H9 (cell line): ENCODE measurements at regions not wholly inside any gene's neighbourhood (a gene's known extent, or its start where the extent isn't known, plus 50 kb on each side); places are given as distances from the start of the nearest gene placed in this dataset.

Experiments
- DNase-seq: peaks from one replicate; pipeline ENCODE4 v3.0.0-alpha.2; 2017
- H2AFZ ChIP-seq: one replicate; pipeline ENCODE4 v1.6.1; 2013; ENCODE audit warnings: mild to moderate bottlenecking, low read length, control low read depth, moderate library complexity
- H2AK5ac ChIP-seq: 2 replicates; pipeline ENCODE4 v1.6.1; 2013; ENCODE audit warnings: low read length, control low read depth, mixed read lengths; ENCODE audit not compliant: insufficient read length
- H2BK120ac ChIP-seq: one replicate; pipeline ENCODE4 v1.6.1; 2013; ENCODE audit warnings: low read depth, mild to moderate bottlenecking, low read length, control low read depth, inconsistent platforms; ENCODE audit not compliant: poor library complexity, severe bottlenecking
- H2BK12ac ChIP-seq: 2 replicates; pipeline ENCODE4 v1.6.1; 2013; ENCODE audit warnings: low read length, control low read depth, mixed read lengths, low read depth; ENCODE audit not compliant: insufficient read length
- H2BK15ac ChIP-seq: 2 replicates; pipeline ENCODE4 v1.6.1; 2013; ENCODE audit warnings: low read depth, low read length, control low read depth
- H2BK20ac ChIP-seq: one replicate; pipeline ENCODE4 v1.6.1; 2013; ENCODE audit warnings: low read depth, mild to moderate bottlenecking, low read length, control low read depth, inconsistent platforms; ENCODE audit not compliant: poor library complexity, severe bottlenecking
- H2BK5ac ChIP-seq: 2 replicates; pipeline ENCODE4 v1.6.1; 2013; ENCODE audit warnings: low read length, control low read depth, mixed read lengths; ENCODE audit not compliant: insufficient read length
- H3K14ac ChIP-seq: 2 replicates; pipeline ENCODE4 v1.6.1; 2013; ENCODE audit warnings: low read length, control low read depth; ENCODE audit not compliant: insufficient read depth
- H3K18ac ChIP-seq: 2 replicates; pipeline ENCODE4 v1.6.1; 2013; ENCODE audit warnings: low read depth, mild to moderate bottlenecking, mixed read lengths, low read length, control low read depth; ENCODE audit not compliant: insufficient read length
- H3K23ac ChIP-seq: 2 replicates; pipeline ENCODE4 v1.6.1; 2013; ENCODE audit warnings: low read length, control low read depth, mixed read lengths, low read depth; ENCODE audit not compliant: insufficient read length
- H3K23me2 ChIP-seq: 2 replicates; pipeline ENCODE4 v1.6.1; 2013; ENCODE audit warnings: low read depth, mild to moderate bottlenecking, mixed read lengths, low read length, control low read depth; ENCODE audit not compliant: insufficient read length, poor library complexity, severe bottlenecking
- H3K27ac ChIP-seq: 2 replicates; pipeline ENCODE4 v1.5.1; 2013; ENCODE audit warnings: low read length, control low read depth, mixed read lengths, low read depth; ENCODE audit not compliant: insufficient read length
- H3K27me3 ChIP-seq: 2 replicates; pipeline ENCODE4 v1.6.1; 2013; ENCODE audit warnings: low read length, control low read depth, inconsistent platforms; ENCODE audit not compliant: insufficient read depth
- H3K4ac ChIP-seq: 2 replicates; pipeline ENCODE4 v1.6.1; 2013; ENCODE audit warnings: low read depth, mild to moderate bottlenecking, control low read depth, inconsistent platforms, low read length, moderate library complexity
- H3K4me1 ChIP-seq: 2 replicates; pipeline ENCODE4 v1.6.1; 2013; ENCODE audit warnings: low read length, control low read depth, inconsistent platforms; ENCODE audit not compliant: insufficient read depth
- H3K4me2 ChIP-seq: 2 replicates; pipeline ENCODE4 v1.6.1; 2013; ENCODE audit warnings: low read length, control low read depth, mixed read lengths; ENCODE audit not compliant: insufficient read length, insufficient read depth
- H3K56ac ChIP-seq: 2 replicates; pipeline ENCODE4 v1.6.1; 2013; ENCODE audit warnings: low read depth, mild to moderate bottlenecking, mixed read lengths, low read length, control low read depth; ENCODE audit not compliant: insufficient read length
- H3K79me1 ChIP-seq: 2 replicates; pipeline ENCODE4 v1.6.1; 2013; ENCODE audit warnings: low read depth, mild to moderate bottlenecking, moderate library complexity, low read length, control low read depth, inconsistent platforms; ENCODE audit not compliant: insufficient read depth, poor library complexity, severe bottlenecking
- H3K79me2 ChIP-seq: 2 replicates; pipeline ENCODE4 v1.6.1; 2013; ENCODE audit warnings: low read length, control low read depth, inconsistent platforms; ENCODE audit not compliant: insufficient read depth
- H3K9ac ChIP-seq: 2 replicates; pipeline ENCODE4 v1.6.1; 2013; ENCODE audit warnings: low read length, control low read depth, mixed read lengths; ENCODE audit not compliant: insufficient read length; ENCODE audit errors: extremely low read depth
- H3K9me3 ChIP-seq: one replicate; pipeline ENCODE4 v1.6.1; 2013; ENCODE audit warnings: low read depth, low read length, inconsistent platforms; ENCODE audit not compliant: control insufficient read depth
- H3T11ph ChIP-seq: one replicate; pipeline ENCODE4 v1.6.1; 2013; ENCODE audit warnings: mild to moderate bottlenecking, low read length, control low read depth, inconsistent platforms
- H4K20me1 ChIP-seq: one replicate; pipeline ENCODE4 v1.6.1; 2013; ENCODE audit not compliant: control insufficient read depth, insufficient read length, insufficient read depth
- H4K5ac ChIP-seq: 2 replicates; pipeline ENCODE4 v1.6.1; 2013; ENCODE audit warnings: low read depth, mild to moderate bottlenecking, mixed read lengths, low read length, control low read depth; ENCODE audit not compliant: insufficient read length
- H4K8ac ChIP-seq: replicated peaks from 2 replicates; pipeline ENCODE4 v1.6.1; 2013; ENCODE audit warnings: low read length, control low read depth, mixed read lengths, low read depth; ENCODE audit not compliant: insufficient read length
- H4K91ac ChIP-seq: 2 replicates; pipeline ENCODE4 v1.6.1; 2013; ENCODE audit warnings: low read depth, mild to moderate bottlenecking, moderate library complexity, mixed read lengths, low read length, control low read depth; ENCODE audit not compliant: insufficient read length
- H3K27ac Mint-ChIP-seq, 3 experiments: 2 replicates in 2 of 3; 3 replicates in 1 of 3; pipeline ENCODE4 v1.8.0; 2020 to 2021; ENCODE audit warnings: mixed read lengths in 3 of 3, mild to moderate bottlenecking in 1 of 3, moderate library complexity in 1 of 3
- H3K27me3 Mint-ChIP-seq: 2 replicates; pipeline ENCODE4 v1.8.0; 2021; ENCODE audit warnings: low read depth, mild to moderate bottlenecking, moderate library complexity, mixed read lengths
- H3K36me3 Mint-ChIP-seq, 3 experiments: 2 replicates in 2 of 3; 3 replicates in 1 of 3; pipeline ENCODE4 v1.8.0; 2020 to 2021; ENCODE audit warnings: low read depth in 3 of 3, mixed read lengths in 3 of 3; ENCODE audit not compliant: insufficient read depth in 1 of 3
- H3K4me1 Mint-ChIP-seq, 2 experiments: 2 replicates each; pipeline ENCODE4 v1.8.0; 2020; ENCODE audit warnings: mixed read lengths in 2 of 2
- H3K4me3 Mint-ChIP-seq, 2 experiments: 2 replicates in 1 of 2; 3 replicates in 1 of 2; pipeline ENCODE4 v1.8.0; 2020 to 2021; ENCODE audit warnings: mild to moderate bottlenecking in 2 of 2, mixed read lengths in 2 of 2, moderate library complexity in 1 of 2
- H3K9me3 Mint-ChIP-seq, 2 experiments: 2 replicates in 1 of 2; 3 replicates in 1 of 2; pipeline ENCODE4 v1.8.0; 2020; ENCODE audit warnings: mild to moderate bottlenecking in 2 of 2, mixed read lengths in 2 of 2, moderate library complexity in 1 of 2
- CTCF ChIP-seq: fragments of 200-600 bp; sonication (generic); conservative IDR thresholded peaks from 3 replicates; pipeline ENCODE4 v1.8.0; 2021; ENCODE audit warnings: antibody characterized with exemption, mild to moderate bottlenecking
- WGBS: extraction: QIAGEN DNeasy Blood & Tissue Kit; methylation state at CpG from one replicate; pipeline ENCODE4 v1.1.7; 2013; ENCODE audit warnings: missing lambda C conversion rate, low lambda C conversion rate, mixed read lengths; ENCODE audit not compliant: insufficient read length; ENCODE audit errors: extremely low coverage; 5-methylcytosine and 5-hydroxymethylcytosine counted together

- Histone ChIP-seq H3K18ac (no peak overlapping the region), H4K20me1 (no peaks in the 10 kb centered on the region), H3K56ac (no peak overlapping the region), H3K23me2 (no peaks in the 10 kb centered on the region), H3K27me3 (no peaks in the 10 kb centered on the region), H3K9me3 (peaks cover 9% of the 10 kb centered on the region), H3K23ac (no peak overlapping the region), H3K27ac (no peak overlapping the region), H2BK20ac (no peak overlapping the region), H2BK15ac (no peak overlapping the region), H2AK5ac (no peak overlapping the region), H4K8ac (no peak overlapping the region), H3T11ph (no peak overlapping the region), H3K14ac (no peak overlapping the region), H3K79me2 (no peaks in the 10 kb centered on the region), H2AFZ (no peak overlapping the region), H3K4me2 (no peak overlapping the region), H4K5ac (no peak overlapping the region), H2BK12ac (no peak overlapping the region), H3K9ac (no peak overlapping the region), H3K4ac (no peak overlapping the region), H3K79me1 (no peaks in the 10 kb centered on the region), H4K91ac (no peak overlapping the region), H3K4me1 (no peaks in the 10 kb centered on the region), H2BK120ac (no peak overlapping the region), H2BK5ac (no peak overlapping the region)
- H3K4me3 Mint-ChIP-seq, result no peak overlapping the region
- H3K9me3 Mint-ChIP-seq, result peaks cover 27 to 34% of the 10 kb centered on the region in 2 experiments
- no peak for DNase-seq
- no CpG with 5 or more reads among the region's 2 CpGs for WGBS
- no peak for TF ChIP-seq CTCF
- peaks cover 20 to 33% (median 21%) of the 10 kb centered on the region in 3 experiments for H3K36me3 Mint-ChIP-seq
- peaks cover 5 to 8% of the 10 kb centered on the region in 2 experiments for H3K4me1 Mint-ChIP-seq
- no peaks in the 10 kb centered on the region; the same call in 1 of the 2 replicates for H3K27me3 Mint-ChIP-seq
- no peak overlapping the region for H3K27ac Mint-ChIP-seq
These were observed 102.2 kb upstream of the SNX7 start for GRCh38 chr1:98559291-98559690.
